ENCODE measurements at regions not wholly inside any gene's neighbourhood (a gene's known extent, or its start where the extent isn't known, plus 50 kb on each side); places are given as distances from the start of the nearest gene placed in this dataset.

DNA sequence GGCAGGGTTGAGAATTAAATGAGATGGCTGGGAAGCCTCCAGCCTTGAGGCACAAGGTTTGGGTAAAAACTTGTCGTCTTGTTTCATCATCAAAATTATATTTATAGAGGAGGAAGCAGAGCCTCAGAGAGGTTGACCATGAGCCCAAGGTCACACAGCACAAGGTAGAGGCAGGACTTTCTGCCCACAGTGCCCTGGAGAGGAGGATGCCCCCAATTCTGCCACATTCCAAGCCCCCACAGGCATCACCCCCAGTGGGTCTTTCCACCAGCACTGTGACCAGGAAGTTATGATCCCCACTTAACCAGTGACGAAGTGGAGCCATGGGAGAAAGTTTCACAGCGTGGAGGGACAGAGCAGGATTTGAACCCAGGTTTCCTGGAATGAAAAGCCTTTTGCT, 400.0 kb downstream of the MATN1 start:
- Histone ChIP-seq H3K9ac (ENCODE audit: low read depth in 1 of 2, low read length in 2 of 2) (no peak overlapping the region), H3K36me3 (ENCODE audit: control insufficient read depth in 4 of 4, insufficient read depth in 3 of 4, low read depth in 1 of 4, low read length in 3 of 4) (no peaks in the 10 kb centered on the region), H3K27me3 (ENCODE audit: control insufficient read depth in 4 of 4, insufficient read depth in 4 of 4, low read length in 3 of 4) (peaks cover 0 to 11% (median 0%) of the 10 kb centered on the region in 4 donors), H3K4me3 (ENCODE audit: low read depth in 1 of 3, low read length in 3 of 3) (no peak overlapping the region), H3K4me1 (ENCODE audit: control insufficient read depth in 4 of 4, insufficient read depth in 4 of 4, low read length in 3 of 4) (no peaks in the 10 kb centered on the region), H3K9me3 (ENCODE audit: control insufficient read depth in 4 of 4, low read length in 3 of 4) (no peaks in the 10 kb centered on the region), H3K27ac (ENCODE audit: low read depth in 1 of 2, low read length in 2 of 2) (no peak overlapping the region)
- 79% methylated on average over 3 of the region's 3 CpGs for WGBS
- no peak for TF ChIP-seq YY1 (IDR thresholded peaks at IDR 0.05)
- TF ChIP-seq NR2F2 (IDR thresholded peaks at IDR 0.05) = no peak
- TF ChIP-seq GABPA (IDR thresholded peaks at IDR 0.05 in 1 of 2, conservative IDR thresholded peaks at IDR 0.05 in 1 of 2) = no peak
- TF ChIP-seq TAF1 (conservative IDR thresholded peaks at IDR 0.05) = no peak
- TF ChIP-seq, protein P1, sequence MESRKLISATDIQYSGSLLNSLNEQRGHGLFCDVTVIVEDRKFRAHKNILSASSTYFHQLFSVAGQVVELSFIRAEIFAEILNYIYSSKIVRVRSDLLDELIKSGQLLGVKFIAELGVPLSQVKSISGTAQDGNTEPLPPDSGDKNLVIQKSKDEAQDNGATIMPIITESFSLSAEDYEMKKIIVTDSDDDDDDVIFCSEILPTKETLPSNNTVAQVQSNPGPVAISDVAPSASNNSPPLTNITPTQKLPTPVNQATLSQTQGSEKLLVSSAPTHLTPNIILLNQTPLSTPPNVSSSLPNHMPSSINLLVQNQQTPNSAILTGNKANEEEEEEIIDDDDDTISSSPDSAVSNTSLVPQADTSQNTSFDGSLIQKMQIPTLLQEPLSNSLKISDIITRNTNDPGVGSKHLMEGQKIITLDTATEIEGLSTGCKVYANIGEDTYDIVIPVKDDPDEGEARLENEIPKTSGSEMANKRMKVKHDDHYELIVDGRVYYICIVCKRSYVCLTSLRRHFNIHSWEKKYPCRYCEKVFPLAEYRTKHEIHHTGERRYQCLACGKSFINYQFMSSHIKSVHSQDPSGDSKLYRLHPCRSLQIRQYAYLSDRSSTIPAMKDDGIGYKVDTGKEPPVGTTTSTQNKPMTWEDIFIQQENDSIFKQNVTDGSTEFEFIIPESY (IDR thresholded peaks at IDR 0.05) = no peak
- TF ChIP-seq RAD21 (IDR thresholded peaks at IDR 0.05) = no peak
- TF ChIP-seq HNF4G (IDR thresholded peaks at IDR 0.05) = no peak
- no peak for TF ChIP-seq JUND (IDR thresholded peaks at IDR 0.05)
- TF ChIP-seq HNF4A (conservative IDR thresholded peaks at IDR 0.05) = no peak
- no peak for TF ChIP-seq RXRA (IDR thresholded peaks at IDR 0.05)
- TF ChIP-seq, protein P2, sequence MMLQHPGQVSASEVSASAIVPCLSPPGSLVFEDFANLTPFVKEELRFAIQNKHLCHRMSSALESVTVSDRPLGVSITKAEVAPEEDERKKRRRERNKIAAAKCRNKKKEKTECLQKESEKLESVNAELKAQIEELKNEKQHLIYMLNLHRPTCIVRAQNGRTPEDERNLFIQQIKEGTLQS (IDR thresholded peaks at IDR 0.05) = no peak
- peak; percentile 25 for DNase-seq (ENCODE audit: low spot score)

DNA sequence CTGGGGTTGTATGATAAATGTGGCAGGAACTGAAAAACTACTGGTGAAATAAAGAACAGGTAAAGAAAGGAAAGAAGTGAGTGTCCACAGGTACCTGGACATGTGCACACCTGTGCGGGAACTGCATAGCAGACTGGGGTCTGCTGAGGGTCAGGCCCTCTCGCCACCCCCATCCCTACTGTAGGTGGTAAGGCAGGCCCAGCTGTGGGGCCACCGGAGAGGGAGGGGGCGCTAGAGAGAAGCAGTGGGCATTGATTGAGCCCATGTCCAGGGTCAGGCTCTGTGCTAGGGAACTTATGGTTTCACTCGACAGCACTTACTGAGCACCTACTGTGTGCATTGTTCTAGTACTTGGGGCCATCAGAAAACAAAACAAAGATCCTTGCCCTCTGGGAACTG, 400.5 kb downstream of the MATN1 start:
- H3K27me3 ChIP-seq (ENCODE audit: control insufficient read depth in 4 of 4, insufficient read depth in 4 of 4, low read length in 3 of 4) = peaks cover 0 to 11% (median 0%) of the 10 kb centered on the region in 4 donors
- H3K9me3 ChIP-seq (ENCODE audit: control insufficient read depth in 4 of 4, low read length in 3 of 4) = no peaks in the 10 kb centered on the region
- no peak overlapping the region for H3K27ac ChIP-seq (ENCODE audit: low read depth in 1 of 2, low read length in 2 of 2)
- no peak overlapping the region for H3K9ac ChIP-seq (ENCODE audit: low read depth in 1 of 2, low read length in 2 of 2)
- no peak overlapping the region for H3K4me3 ChIP-seq (ENCODE audit: low read depth in 1 of 3, low read length in 3 of 3)
- TF ChIP-seq, protein P3, sequence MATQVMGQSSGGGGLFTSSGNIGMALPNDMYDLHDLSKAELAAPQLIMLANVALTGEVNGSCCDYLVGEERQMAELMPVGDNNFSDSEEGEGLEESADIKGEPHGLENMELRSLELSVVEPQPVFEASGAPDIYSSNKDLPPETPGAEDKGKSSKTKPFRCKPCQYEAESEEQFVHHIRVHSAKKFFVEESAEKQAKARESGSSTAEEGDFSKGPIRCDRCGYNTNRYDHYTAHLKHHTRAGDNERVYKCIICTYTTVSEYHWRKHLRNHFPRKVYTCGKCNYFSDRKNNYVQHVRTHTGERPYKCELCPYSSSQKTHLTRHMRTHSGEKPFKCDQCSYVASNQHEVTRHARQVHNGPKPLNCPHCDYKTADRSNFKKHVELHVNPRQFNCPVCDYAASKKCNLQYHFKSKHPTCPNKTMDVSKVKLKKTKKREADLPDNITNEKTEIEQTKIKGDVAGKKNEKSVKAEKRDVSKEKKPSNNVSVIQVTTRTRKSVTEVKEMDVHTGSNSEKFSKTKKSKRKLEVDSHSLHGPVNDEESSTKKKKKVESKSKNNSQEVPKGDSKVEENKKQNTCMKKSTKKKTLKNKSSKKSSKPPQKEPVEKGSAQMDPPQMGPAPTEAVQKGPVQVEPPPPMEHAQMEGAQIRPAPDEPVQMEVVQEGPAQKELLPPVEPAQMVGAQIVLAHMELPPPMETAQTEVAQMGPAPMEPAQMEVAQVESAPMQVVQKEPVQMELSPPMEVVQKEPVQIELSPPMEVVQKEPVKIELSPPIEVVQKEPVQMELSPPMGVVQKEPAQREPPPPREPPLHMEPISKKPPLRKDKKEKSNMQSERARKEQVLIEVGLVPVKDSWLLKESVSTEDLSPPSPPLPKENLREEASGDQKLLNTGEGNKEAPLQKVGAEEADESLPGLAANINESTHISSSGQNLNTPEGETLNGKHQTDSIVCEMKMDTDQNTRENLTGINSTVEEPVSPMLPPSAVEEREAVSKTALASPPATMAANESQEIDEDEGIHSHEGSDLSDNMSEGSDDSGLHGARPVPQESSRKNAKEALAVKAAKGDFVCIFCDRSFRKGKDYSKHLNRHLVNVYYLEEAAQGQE (IDR thresholded peaks at IDR 0.05) = no peak
- TF ChIP-seq, protein P2 (IDR thresholded peaks at IDR 0.05) = no peak
- TF ChIP-seq JUND (IDR thresholded peaks at IDR 0.05) (no peak), FOXA2 (IDR thresholded peaks at IDR 0.05) (no peak)
- DNase-seq (ENCODE audit: low spot score) = peak; percentile 9
- 74% methylated on average over 5 of the region's 5 CpGs for WGBS
- no peaks in the 10 kb centered on the region for H3K36me3 ChIP-seq (ENCODE audit: control insufficient read depth in 4 of 4, insufficient read depth in 3 of 4, low read depth in 1 of 4, low read length in 3 of 4)
- no peaks in the 10 kb centered on the region for H3K4me1 ChIP-seq (ENCODE audit: control insufficient read depth in 4 of 4, insufficient read depth in 4 of 4, low read length in 3 of 4)
